Upper lobe of left lung (tissue), 4 donors: ENCODE measurements at regions not wholly inside any gene's neighbourhood (a gene's known extent, or its start where the extent isn't known, plus 50 kb on each side); places are given as distances from the start of the nearest gene placed in this dataset.

ENCODE experiments used
- EP300 ChIP-seq, 4 donors: sonication (generic); formaldehyde crosslinking; IDR thresholded peaks; one replicate each; pipeline ENCODE4 v1.5.1; 2017; ENCODE audit warnings: antibody characterized with exemption in 4 of 4, control low read depth in 2 of 4
- POLR2A ChIP-seq, 4 donors: fragments of 450-650 bp; IDR thresholded peaks; one replicate each; pipeline ENCODE4 v1.5.1; 2016 to 2017; ENCODE audit warnings: antibody characterized with exemption in 4 of 4, mild to moderate bottlenecking in 2 of 4
- POLR2AphosphoS5 ChIP-seq, 2 donors: sonication (generic); formaldehyde crosslinking; IDR thresholded peaks; one replicate each; pipeline ENCODE4 v1.5.1; 2017; ENCODE audit warnings: antibody characterized with exemption in 2 of 2
- TF ChIP-seq, protein P1 (sequence below), 6 experiments: fragments of 450-650 bp in 4 of 6; fragments of 200-600 bp in 2 of 6; sonication (generic) in 2 of 6; IDR thresholded peaks; one replicate each; pipeline ENCODE4 v1.5.1; 2016 to 2019; ENCODE audit warnings: antibody characterized with exemption in 6 of 6

DNA sequence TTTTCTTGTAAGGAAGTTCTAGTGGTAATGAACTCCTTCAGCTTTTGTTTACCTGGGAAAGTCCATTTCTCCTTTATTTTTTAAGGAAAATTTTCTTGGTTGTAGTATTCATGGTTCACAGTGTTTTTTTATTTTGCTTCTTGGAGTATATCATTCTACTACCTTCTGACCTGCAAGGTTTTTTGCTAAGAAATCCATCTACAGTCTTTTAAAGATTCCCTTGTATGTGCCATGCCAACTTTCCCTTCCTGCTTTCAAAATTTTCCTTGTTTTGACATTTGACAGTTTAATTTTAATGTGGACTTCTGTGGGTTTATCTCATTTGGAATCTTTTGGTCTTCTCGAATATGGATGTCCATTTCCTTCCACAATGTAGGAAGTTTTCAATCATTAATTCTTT, 855.6 kb downstream of the TBC1D32 start:
- no peak for TF ChIP-seq POLR2A (IDR thresholded peaks at IDR 0.05)
- TF ChIP-seq, protein P1, sequence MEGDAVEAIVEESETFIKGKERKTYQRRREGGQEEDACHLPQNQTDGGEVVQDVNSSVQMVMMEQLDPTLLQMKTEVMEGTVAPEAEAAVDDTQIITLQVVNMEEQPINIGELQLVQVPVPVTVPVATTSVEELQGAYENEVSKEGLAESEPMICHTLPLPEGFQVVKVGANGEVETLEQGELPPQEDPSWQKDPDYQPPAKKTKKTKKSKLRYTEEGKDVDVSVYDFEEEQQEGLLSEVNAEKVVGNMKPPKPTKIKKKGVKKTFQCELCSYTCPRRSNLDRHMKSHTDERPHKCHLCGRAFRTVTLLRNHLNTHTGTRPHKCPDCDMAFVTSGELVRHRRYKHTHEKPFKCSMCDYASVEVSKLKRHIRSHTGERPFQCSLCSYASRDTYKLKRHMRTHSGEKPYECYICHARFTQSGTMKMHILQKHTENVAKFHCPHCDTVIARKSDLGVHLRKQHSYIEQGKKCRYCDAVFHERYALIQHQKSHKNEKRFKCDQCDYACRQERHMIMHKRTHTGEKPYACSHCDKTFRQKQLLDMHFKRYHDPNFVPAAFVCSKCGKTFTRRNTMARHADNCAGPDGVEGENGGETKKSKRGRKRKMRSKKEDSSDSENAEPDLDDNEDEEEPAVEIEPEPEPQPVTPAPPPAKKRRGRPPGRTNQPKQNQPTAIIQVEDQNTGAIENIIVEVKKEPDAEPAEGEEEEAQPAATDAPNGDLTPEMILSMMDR (IDR thresholded peaks at IDR 0.05): no peak
- no peak for TF ChIP-seq EP300 (IDR thresholded peaks at IDR 0.05)
- no peak for TF ChIP-seq POLR2AphosphoS5 (IDR thresholded peaks at IDR 0.05)
